Psoas muscle (tissue), 7 donors: ENCODE measurements at regions not wholly inside any gene's neighbourhood (a gene's known extent, or its start where the extent isn't known, plus 50 kb on each side); places are given as distances from the start of the nearest gene placed in this dataset.

Experiments
- ATAC-seq, 4 donors: fragments of 200-7000 bp; cut with Tn5 transposase; one replicate each; pipeline ENCODE4 v1.9.1; 2020; ENCODE audit warnings: moderate library complexity in 3 of 4, mild to moderate bottlenecking in 2 of 4
- DNase-seq, 2 donors: peaks; one replicate each; pipeline ENCODE4 v3.0.0-alpha.2; 2020
- H3K27ac ChIP-seq: fragments of 200-600 bp; one replicate; pipeline ENCODE4 v1.8.0; 2022
- H3K27me3 ChIP-seq, 3 donors: fragments of 200-600 bp in 1 of 3; one replicate each; pipeline versions ENCODE4 v1.6.1 to v1.8.0; 2013 to 2022; ENCODE audit warnings: low read length in 2 of 3, mild to moderate bottlenecking in 2 of 3, moderate library complexity in 1 of 3; ENCODE audit not compliant: insufficient read depth in 3 of 3
- H3K36me3 ChIP-seq, 2 donors: fragments of 200-600 bp in 1 of 2; one replicate each; pipeline versions ENCODE4 v1.6.1 to v1.8.0; 2013 to 2022; ENCODE audit warnings: low read depth in 1 of 2, mild to moderate bottlenecking in 1 of 2, moderate library complexity in 1 of 2; ENCODE audit not compliant: insufficient read depth in 1 of 2
- H3K4me1 ChIP-seq: fragments of 200-600 bp; one replicate; pipeline ENCODE4 v1.8.0; 2022
- H3K4me3 ChIP-seq: fragments of 200-600 bp; one replicate; pipeline ENCODE4 v1.8.0; 2022; ENCODE audit warnings: mild to moderate bottlenecking
- H3K9me3 ChIP-seq: fragments of 200-600 bp; one replicate; pipeline ENCODE4 v1.8.0; 2022
- WGBS, 3 donors: extraction: QIAGEN DNeasy Blood & Tissue Kit; methylation state at CpG; one replicate each; pipeline versions ENCODE4 v1.1.6 to v1.1.7; 2013; 5-methylcytosine and 5-hydroxymethylcytosine counted together
- intact Hi-C, 2 donors: fragments of 100-400 bp; cut with DNase I; formaldehyde crosslinking; loops; one replicate each; pipeline versions ENCODE4 v1.11.0 to v1.14.2; 2022
- TF ChIP-seq, protein P1 (sequence below): fragments of 200-600 bp; IDR thresholded peaks from one replicate; pipeline ENCODE4 v1.8.0; 2022; ENCODE audit warnings: antibody characterized with exemption
- donor health status: healthy with polysubstance abuse.
- donor health status: DM: no; HTN: no; CAD: no; lungs with moderate emphysema.
- donor health status: Bipolar disorder and iron deficiency.
- donor health status: healthy.
- donor health status: DM: yes; HTN: yes; CAD: no.
- donor health status: DM: no; HTN: no; CAD: no.
- donor health status: DM: yes; HTN: yes; CAD: no.

DNA sequence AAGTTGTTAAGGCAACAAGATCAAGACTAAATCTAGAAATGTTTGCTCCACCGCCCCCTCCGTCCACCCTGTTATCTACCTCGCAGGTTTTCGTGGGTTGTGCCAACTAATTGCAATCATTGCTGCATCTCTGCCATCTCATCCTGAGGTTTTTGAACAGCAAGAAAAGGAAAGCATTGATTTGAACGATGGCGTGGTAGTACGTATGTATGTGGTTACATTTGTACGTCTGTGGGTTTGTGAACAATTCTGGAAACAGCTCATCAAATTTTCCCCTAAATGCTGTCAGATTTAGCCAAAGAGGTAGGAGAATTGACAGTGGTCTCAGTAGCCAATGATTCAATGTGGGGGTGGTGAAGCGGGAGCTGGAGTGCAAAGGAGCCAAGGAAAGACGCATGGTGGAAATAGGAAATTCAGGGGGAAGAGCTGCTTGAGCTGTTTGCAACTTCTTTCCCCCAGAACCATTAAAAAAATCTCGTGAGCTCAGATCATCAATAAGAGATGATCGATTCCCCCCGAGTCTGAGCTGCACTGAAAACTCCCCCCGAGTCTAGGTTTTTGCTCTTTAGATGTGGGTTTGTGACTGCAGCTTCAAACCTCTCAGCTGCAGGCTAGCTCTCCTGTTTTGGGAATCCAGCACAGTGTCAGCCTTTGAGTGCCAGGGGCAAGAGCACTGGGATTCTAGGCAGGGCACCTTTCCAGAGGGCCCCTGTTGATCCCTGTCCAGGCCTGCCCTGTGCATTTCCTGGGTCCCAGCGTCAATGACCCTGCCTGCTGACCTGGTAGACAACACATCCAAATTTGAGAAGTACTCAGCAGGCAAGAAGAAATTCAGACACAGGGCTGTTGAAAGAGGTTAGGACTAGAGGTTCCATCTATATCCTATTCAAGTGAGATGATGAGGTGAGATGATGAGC, 72.6 kb upstream of the LY86 start:
- TF ChIP-seq, protein P1, sequence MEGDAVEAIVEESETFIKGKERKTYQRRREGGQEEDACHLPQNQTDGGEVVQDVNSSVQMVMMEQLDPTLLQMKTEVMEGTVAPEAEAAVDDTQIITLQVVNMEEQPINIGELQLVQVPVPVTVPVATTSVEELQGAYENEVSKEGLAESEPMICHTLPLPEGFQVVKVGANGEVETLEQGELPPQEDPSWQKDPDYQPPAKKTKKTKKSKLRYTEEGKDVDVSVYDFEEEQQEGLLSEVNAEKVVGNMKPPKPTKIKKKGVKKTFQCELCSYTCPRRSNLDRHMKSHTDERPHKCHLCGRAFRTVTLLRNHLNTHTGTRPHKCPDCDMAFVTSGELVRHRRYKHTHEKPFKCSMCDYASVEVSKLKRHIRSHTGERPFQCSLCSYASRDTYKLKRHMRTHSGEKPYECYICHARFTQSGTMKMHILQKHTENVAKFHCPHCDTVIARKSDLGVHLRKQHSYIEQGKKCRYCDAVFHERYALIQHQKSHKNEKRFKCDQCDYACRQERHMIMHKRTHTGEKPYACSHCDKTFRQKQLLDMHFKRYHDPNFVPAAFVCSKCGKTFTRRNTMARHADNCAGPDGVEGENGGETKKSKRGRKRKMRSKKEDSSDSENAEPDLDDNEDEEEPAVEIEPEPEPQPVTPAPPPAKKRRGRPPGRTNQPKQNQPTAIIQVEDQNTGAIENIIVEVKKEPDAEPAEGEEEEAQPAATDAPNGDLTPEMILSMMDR: no peak
- H3K9me3 ChIP-seq: no peaks in the 10 kb centered on the region
- H3K27me3 ChIP-seq: peaks cover 0 to 4% (median 0%) of the 10 kb centered on the region in 3 donors
- H3K4me1 ChIP-seq: no peaks in the 10 kb centered on the region
- DNase-seq: no peak
- no peak for ATAC-seq
- intact Hi-C loops: no loop called here
- 83 to 90% (median 85%) methylated on average over 15 of the region's 15 CpGs for WGBS, 3 donors
- H3K36me3 ChIP-seq: no peaks in the 10 kb centered on the region
- H3K27ac ChIP-seq: no peak overlapping the region
- H3K4me3 ChIP-seq: no peak overlapping the region

DNA sequence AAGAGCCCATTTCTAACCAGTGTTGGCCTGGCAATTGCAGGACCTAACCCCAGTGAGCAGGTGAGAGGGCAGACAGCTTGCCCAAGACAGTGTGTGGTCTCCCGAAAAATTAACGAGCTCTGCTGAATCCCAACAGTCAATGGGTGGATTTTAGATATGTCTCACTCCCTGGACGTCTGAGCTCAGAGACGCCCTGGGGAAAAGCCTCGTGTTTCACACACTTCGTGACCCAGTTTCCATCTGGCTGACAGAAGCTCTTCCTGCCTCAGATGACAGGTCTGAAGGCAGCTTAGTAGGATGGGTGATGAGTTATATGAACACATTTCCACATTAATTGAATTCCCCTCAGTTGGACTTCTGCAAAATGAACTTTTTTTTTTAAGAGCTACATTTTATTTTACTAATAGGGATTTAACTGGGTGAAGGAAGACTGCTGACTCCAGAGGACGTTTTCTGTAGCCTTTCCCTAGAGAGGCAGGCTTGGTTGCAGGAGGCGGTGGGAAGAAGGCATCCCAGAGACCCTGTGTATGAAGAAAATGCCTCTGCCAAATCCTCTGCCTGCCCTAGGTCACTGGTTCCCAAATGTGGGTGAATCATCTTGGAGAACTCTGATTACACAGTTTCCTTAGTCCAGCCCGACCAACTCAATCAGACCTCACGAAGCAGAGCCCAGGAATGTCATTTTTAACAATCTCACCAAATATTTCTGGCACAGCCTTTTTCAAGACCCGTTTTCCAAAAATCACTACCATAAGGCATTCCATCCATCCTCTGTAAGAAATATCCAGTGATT, 71.7 kb upstream of the LY86 start:
- Histone ChIP-seq H3K27ac (no peak overlapping the region), H3K4me1 (no peaks in the 10 kb centered on the region), H3K4me3 (no peak overlapping the region), H3K27me3 (peaks cover 0 to 4% (median 0%) of the 10 kb centered on the region in 3 donors), H3K36me3 (no peaks in the 10 kb centered on the region), H3K9me3 (no peaks in the 10 kb centered on the region)
- peak in 2 of 4 donors; percentile 51 to 58 for ATAC-seq
- TF ChIP-seq, protein P1: no peak
- intact Hi-C loops: no loop called here
- WGBS, 3 donors: 36 to 43% (median 37%) methylated on average over 11 of the region's 11 CpGs
- peak; percentile 36 to 67 for DNase-seq

DNA sequence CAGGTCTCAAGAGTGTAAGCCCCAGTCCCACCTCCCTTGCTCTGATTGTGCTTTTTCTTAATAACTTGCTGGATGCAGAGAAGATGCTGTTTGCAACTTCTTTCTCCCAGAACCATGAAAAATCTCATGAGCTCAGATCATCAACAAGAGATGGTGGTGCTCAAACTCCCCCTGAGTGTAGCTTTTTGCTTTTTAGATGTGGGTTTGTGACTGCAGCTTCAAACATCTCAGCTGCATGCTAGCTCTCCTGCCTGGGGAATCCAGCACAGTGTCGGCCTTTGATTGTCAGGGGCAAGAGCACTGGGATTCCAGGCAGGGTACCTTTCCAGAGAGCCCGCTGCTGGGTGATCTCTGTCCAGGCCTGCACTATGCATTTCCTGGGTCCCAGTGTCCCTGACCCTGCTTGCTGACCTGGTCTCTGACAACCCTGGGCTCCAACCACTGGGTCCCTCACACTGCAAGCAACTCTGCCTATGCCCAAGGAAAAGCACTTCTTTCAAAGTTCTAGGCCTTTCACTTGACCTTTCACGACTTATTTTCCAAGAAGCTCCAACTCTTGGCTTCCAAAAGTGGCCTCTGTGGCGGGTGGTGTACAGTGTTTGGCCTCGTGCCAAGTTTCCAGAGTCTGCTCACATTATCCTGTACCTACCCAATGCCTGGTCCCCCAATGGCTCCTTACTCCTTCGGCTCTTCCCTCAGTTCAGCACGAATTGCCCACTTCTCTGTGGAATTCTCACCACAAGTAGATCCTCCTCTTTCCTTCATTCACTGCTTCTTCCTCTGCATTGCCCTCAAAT, 69.7 kb upstream of the LY86 start:
- TF ChIP-seq, protein P1: no peak
- no peaks in the 10 kb centered on the region for H3K36me3 ChIP-seq
- ATAC-seq: no peak
- DNase-seq: no peak
- no peaks in the 10 kb centered on the region for H3K9me3 ChIP-seq
- no peaks in the 10 kb centered on the region for H3K4me1 ChIP-seq
- WGBS, 3 donors: 46 to 63% (median 48%) methylated on average over 7 of the region's 7 CpGs
- intact Hi-C loops: no loop called here
- H3K27me3 ChIP-seq: peaks cover 0 to 4% (median 4%) of the 10 kb centered on the region in 3 donors
- no peak overlapping the region for H3K27ac ChIP-seq
- H3K4me3 ChIP-seq: no peak overlapping the region

DNA sequence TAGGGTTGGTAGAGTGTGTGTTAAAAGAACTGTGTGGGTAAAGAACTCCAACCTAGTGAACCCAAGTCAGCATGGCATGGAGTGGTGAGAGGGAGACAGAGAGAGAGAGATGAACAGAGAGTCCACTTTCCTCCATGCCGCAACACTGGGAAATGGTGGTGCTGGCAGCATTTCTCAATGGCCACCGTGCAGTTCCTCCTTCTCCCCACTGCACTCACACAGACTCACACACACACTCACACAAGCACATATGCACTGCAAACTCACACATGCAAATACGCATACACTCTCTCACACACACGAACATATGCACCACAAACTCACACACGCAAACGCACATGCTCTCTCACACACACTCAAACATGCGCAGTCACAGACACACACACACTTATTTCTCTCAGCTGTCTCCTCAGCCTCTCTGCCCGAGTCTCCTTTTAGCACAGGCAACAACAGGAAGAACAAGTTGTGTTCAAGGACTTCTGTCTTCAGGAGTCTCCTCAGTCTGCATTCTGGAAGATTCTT, 66.5 kb upstream of the LY86 start:
- ATAC-seq (no peak), DNase-seq (no peak)
- no peaks in the 10 kb centered on the region for H3K36me3 ChIP-seq
- H3K4me3 ChIP-seq: no peak overlapping the region
- no peak overlapping the region for H3K27ac ChIP-seq
- H3K27me3 ChIP-seq: peaks cover 0 to 4% (median 3%) of the 10 kb centered on the region in 3 donors
- no peaks in the 10 kb centered on the region for H3K9me3 ChIP-seq
- TF ChIP-seq, protein P1: no peak
- WGBS, 3 donors: 76 to 82% (median 78%) methylated on average over 8 of the region's 8 CpGs
- H3K4me1 ChIP-seq: no peaks in the 10 kb centered on the region
- intact Hi-C loops: no loop called here
